ENCODE measurements at regions not wholly inside any gene's neighbourhood (a gene's known extent, or its start where the extent isn't known, plus 50 kb on each side); places are given as distances from the start of the nearest gene placed in this dataset.

DNA sequence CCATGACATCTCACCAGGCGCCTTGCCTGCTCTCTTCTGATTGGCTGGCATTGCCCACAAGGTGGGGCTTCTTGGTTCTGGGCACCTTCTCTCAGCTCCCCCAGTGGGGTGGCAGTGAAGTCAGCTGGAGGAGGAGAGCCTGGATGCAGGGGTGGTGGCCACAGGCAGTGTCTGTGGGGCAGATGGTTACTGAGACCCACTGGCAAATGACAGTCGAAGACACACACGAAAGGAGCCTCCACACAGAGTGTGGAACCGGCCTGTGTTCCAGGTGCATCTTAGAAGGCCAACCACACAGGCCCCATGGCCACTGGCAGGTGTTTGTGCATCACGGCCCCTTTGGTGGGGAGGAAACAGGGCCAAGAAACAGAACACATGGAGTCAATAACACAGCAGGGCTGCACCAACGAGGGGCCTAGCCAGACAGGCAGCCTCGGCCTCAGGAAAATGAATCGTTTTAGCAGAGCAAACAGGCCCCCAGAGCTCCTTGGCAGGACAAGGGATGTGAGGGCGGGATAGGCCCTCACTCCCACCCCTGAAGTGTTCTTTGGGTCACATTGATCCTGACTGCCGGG is 683.4 kb downstream of the TBC1D22A start:
- Histone ChIP-seq H4K8ac (ENCODE audit: low read depth in 2 of 2, low read length in 2 of 2) (no peak overlapping the region), H4K20me1 (ENCODE audit: insufficient read depth, low read length) (no peaks in the 10 kb centered on the region), H2BK20ac (ENCODE audit: low read depth, low read length) (no peak overlapping the region), H3K79me1 (ENCODE audit: low read depth in 1 of 2, low read length in 2 of 2) (no peaks in the 10 kb centered on the region), H2AK9ac (replicated peaks; ENCODE audit: low read depth, low read length, poor library complexity) (no peak overlapping the region), H2BK5ac (ENCODE audit: low read depth, low read length, poor library complexity, severe bottlenecking) (no peak overlapping the region), H3K4me2 (ENCODE audit: low read depth, low read length) (no peak overlapping the region), H4K5ac (ENCODE audit: low read depth, low read length) (no peak overlapping the region), H3K23ac (ENCODE audit: low read depth, low read length) (no peak overlapping the region), H3K18ac (ENCODE audit: low read depth, low read length) (no peak overlapping the region), H3K27me3 (ENCODE audit: control insufficient read depth, insufficient read depth, low read length) (no peaks in the 10 kb centered on the region), H3K9ac (ENCODE audit: low read depth, low read length) (no peak overlapping the region), H2AFZ (replicated peaks; ENCODE audit: low read length, poor library complexity) (no peak overlapping the region), H3K4ac (ENCODE audit: low read depth, low read length) (no peak overlapping the region), H2AK5ac (ENCODE audit: low read depth, low read length) (no peak overlapping the region), H3K36me3 (ENCODE audit: control insufficient read depth, insufficient read depth, low read length) (no peaks in the 10 kb centered on the region), H3K56ac (ENCODE audit: extremely low read depth, insufficient read depth, low read length) (no peak overlapping the region), H3K9me3 (ENCODE audit: control insufficient read depth, insufficient read depth, low read length) (peaks cover 69% of the 10 kb centered on the region), H2BK15ac (ENCODE audit: low read depth, low read length) (no peak overlapping the region), H4K91ac (ENCODE audit: insufficient read depth, low read depth, low read length) (no peak overlapping the region), H3K14ac (replicated peaks; ENCODE audit: low read depth, low read length) (no peak overlapping the region), H3K27ac (ENCODE audit: insufficient read depth, low read length) (no peak overlapping the region), H3K4me3 (ENCODE audit: insufficient read depth, low read depth, low read length) (no peak overlapping the region), H3K9me1 (ENCODE audit: insufficient read depth, low read length) (no peaks in the 10 kb centered on the region), H2BK120ac (ENCODE audit: low read depth, low read length) (no peak overlapping the region), H3K4me1 (ENCODE audit: control insufficient read depth, insufficient read depth, low read length) (no peaks in the 10 kb centered on the region)
- 43% methylated on average over 4 of the region's 10 CpGs; no CpG with 5 or more reads in 1 of the 2 experiments for WGBS, 2 experiments (ENCODE audit: extremely low coverage in 2 of 2, insufficient read length in 1 of 2)
- ChIA-PET POLR2A (ENCODE audit: unreplicated experiment) (no interaction called here), CTCF (no interaction called here)
- TF ChIP-seq CEBPB (IDR thresholded peaks at IDR 0.05; ENCODE audit: low read depth, low read length) (no peak), BHLHE40 (IDR thresholded peaks at IDR 0.05; ENCODE audit: low read depth, low read length) (no peak), NFE2L2 (IDR thresholded peaks at IDR 0.05; ENCODE audit: low read depth, low read length) (no peak), FOS (IDR thresholded peaks at IDR 0.05; ENCODE audit: low read depth, low read length) (no peak), SMC3 (IDR thresholded peaks at IDR 0.05; ENCODE audit: low read depth, low read length) (no peak), RAD21 (IDR thresholded peaks at IDR 0.05; ENCODE audit: low read length) (no peak), MAFK (IDR thresholded peaks at IDR 0.05; ENCODE audit: low read depth, low read length) (no peak), MAZ (IDR thresholded peaks at IDR 0.05; ENCODE audit: borderline replicate concordance, low read depth, low read length) (no peak), RCOR1 (IDR thresholded peaks at IDR 0.05; ENCODE audit: insufficient replicate concordance, low read length) (no peak), RFX5 (IDR thresholded peaks at IDR 0.05; ENCODE audit: low read depth, low read length) (no peak), POLR2A (IDR thresholded peaks at IDR 0.05; ENCODE audit: low read depth, low read length) (no peak)
- TF ChIP-seq, protein P1, sequence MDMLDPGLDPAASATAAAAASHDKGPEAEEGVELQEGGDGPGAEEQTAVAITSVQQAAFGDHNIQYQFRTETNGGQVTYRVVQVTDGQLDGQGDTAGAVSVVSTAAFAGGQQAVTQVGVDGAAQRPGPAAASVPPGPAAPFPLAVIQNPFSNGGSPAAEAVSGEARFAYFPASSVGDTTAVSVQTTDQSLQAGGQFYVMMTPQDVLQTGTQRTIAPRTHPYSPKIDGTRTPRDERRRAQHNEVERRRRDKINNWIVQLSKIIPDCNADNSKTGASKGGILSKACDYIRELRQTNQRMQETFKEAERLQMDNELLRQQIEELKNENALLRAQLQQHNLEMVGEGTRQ (IDR thresholded peaks at IDR 0.05; ENCODE audit: low read depth, low read length): no peak
- TF ChIP-seq, protein P2, sequence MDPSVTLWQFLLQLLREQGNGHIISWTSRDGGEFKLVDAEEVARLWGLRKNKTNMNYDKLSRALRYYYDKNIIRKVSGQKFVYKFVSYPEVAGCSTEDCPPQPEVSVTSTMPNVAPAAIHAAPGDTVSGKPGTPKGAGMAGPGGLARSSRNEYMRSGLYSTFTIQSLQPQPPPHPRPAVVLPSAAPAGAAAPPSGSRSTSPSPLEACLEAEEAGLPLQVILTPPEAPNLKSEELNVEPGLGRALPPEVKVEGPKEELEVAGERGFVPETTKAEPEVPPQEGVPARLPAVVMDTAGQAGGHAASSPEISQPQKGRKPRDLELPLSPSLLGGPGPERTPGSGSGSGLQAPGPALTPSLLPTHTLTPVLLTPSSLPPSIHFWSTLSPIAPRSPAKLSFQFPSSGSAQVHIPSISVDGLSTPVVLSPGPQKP (IDR thresholded peaks at IDR 0.05; ENCODE audit: borderline replicate concordance, low read depth, low read length): no peak
- ATAC-seq (ENCODE audit: low read depth) (no peak), DNase-seq (no peak)
- intact Hi-C loops (cut with micrococcal nuclease): no loop called here
- dilution Hi-C loops (cut with HindIII; ENCODE audit: low sequenced_read_pairs, unreplicated experiment): no loop called here
- BruUV-seq (replicated peaks): no TSS peak
- in situ Hi-C loops (cut with MboI; ENCODE audit: low sequenced_read_pairs): no loop called here

Measured in IMR-90 (cell line).